ENCODE measurements at regions not wholly inside any gene's neighbourhood (a gene's known extent, or its start where the extent isn't known, plus 50 kb on each side); places are given as distances from the start of the nearest gene placed in this dataset.

DNA sequence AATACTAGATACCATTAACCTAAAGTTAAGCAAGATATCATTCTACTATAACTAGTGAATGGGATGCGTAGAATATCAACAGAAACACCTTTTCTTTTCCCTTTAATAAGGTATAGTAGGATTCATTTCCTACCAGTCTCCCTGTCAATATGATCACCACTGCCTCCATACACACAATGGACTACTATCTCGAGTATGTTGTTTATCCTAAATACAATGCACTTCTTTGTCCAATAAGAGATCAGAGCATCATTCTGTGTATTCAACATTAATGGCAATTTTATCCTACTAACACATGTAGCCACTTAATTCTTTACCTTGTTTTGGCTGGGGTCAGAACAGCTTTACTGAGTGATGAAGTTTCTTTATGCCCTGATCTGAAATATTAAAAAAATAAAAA lies 276.3 kb downstream of the TFEC start:
- TF ChIP-seq, protein P1, sequence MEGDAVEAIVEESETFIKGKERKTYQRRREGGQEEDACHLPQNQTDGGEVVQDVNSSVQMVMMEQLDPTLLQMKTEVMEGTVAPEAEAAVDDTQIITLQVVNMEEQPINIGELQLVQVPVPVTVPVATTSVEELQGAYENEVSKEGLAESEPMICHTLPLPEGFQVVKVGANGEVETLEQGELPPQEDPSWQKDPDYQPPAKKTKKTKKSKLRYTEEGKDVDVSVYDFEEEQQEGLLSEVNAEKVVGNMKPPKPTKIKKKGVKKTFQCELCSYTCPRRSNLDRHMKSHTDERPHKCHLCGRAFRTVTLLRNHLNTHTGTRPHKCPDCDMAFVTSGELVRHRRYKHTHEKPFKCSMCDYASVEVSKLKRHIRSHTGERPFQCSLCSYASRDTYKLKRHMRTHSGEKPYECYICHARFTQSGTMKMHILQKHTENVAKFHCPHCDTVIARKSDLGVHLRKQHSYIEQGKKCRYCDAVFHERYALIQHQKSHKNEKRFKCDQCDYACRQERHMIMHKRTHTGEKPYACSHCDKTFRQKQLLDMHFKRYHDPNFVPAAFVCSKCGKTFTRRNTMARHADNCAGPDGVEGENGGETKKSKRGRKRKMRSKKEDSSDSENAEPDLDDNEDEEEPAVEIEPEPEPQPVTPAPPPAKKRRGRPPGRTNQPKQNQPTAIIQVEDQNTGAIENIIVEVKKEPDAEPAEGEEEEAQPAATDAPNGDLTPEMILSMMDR (conservative IDR thresholded peaks at IDR 0.05; ENCODE audit: low read depth, low read length): no peak
- no peak for TF ChIP-seq EZH2 (IDR thresholded peaks at IDR 0.05; ENCODE audit: borderline replicate concordance, low read depth, low read length, poor library complexity, severe bottlenecking)

Measured in A673 (cell line).